ENCODE measurements at regions not wholly inside any gene's neighbourhood (a gene's known extent, or its start where the extent isn't known, plus 50 kb on each side); places are given as distances from the start of the nearest gene placed in this dataset.

GRCh38 chr12:114794049-114794558 is 110.1 kb upstream of the TBX3 start:
- H3K27ac ChIP-seq: no peak overlapping the region
- no peak for DNase-seq
- no peaks in the 10 kb centered on the region for H3K27me3 ChIP-seq (ENCODE audit: insufficient read depth, low read depth, severe bottlenecking)
- H3K36me3 ChIP-seq: no peaks in the 10 kb centered on the region
- H3K4me3 ChIP-seq (ENCODE audit: low read depth, low read length): no peak overlapping the region
- no peak for TF ChIP-seq CTCF (IDR thresholded peaks at IDR 0.05; ENCODE audit: low read depth, low read length)
- H3K9me3 ChIP-seq (ENCODE audit: severe bottlenecking): no peaks in the 10 kb centered on the region

- DNase-seq: no peak
- no peaks in the 10 kb centered on the region for H3K9me3 ChIP-seq (ENCODE audit: severe bottlenecking)
- no peaks in the 10 kb centered on the region for H3K27me3 ChIP-seq (ENCODE audit: insufficient read depth, low read depth, severe bottlenecking)
- no peaks in the 10 kb centered on the region for H3K36me3 ChIP-seq
- no peak for TF ChIP-seq CTCF (IDR thresholded peaks at IDR 0.05; ENCODE audit: low read depth, low read length)
- no peak overlapping the region for H3K27ac ChIP-seq
- no peak overlapping the region for H3K4me3 ChIP-seq (ENCODE audit: low read depth, low read length)
These were observed 106.3 kb upstream of the TBX3 start for GRCh38 chr12:114790276-114790675.

- Histone ChIP-seq H3K9me3 (ENCODE audit: severe bottlenecking) (no peaks in the 10 kb centered on the region), H3K27me3 (ENCODE audit: insufficient read depth, low read depth, severe bottlenecking) (no peaks in the 10 kb centered on the region), H3K36me3 (no peaks in the 10 kb centered on the region), H3K27ac (no peak overlapping the region), H3K4me3 (ENCODE audit: low read depth, low read length) (no peak overlapping the region)
- TF ChIP-seq CTCF (IDR thresholded peaks at IDR 0.05; ENCODE audit: low read depth, low read length): no peak
- no peak for DNase-seq
These were observed 105.8 kb upstream of the TBX3 start for GRCh38 chr12:114789821-114790220.

GRCh38 chr12:114789276-114789675 is 105.3 kb upstream of the TBX3 start:
- Histone ChIP-seq H3K4me3 (ENCODE audit: low read depth, low read length) (no peak overlapping the region), H3K27ac (no peak overlapping the region), H3K27me3 (ENCODE audit: insufficient read depth, low read depth, severe bottlenecking) (no peaks in the 10 kb centered on the region), H3K9me3 (ENCODE audit: severe bottlenecking) (no peaks in the 10 kb centered on the region), H3K36me3 (no peaks in the 10 kb centered on the region)
- TF ChIP-seq CTCF (IDR thresholded peaks at IDR 0.05; ENCODE audit: low read depth, low read length): no peak
- DNase-seq: no peak

GRCh38 chr12:114784526-114784925 is 100.6 kb upstream of the TBX3 start:
- no peaks in the 10 kb centered on the region for H3K36me3 ChIP-seq
- TF ChIP-seq CTCF (IDR thresholded peaks at IDR 0.05; ENCODE audit: low read depth, low read length): no peak
- no peak overlapping the region for H3K27ac ChIP-seq
- peaks cover 2% of the 10 kb centered on the region for H3K27me3 ChIP-seq (ENCODE audit: insufficient read depth, low read depth, severe bottlenecking)
- DNase-seq: no peak
- H3K9me3 ChIP-seq (ENCODE audit: severe bottlenecking): peaks cover 2% of the 10 kb centered on the region
- H3K4me3 ChIP-seq (ENCODE audit: low read depth, low read length): no peak overlapping the region

GRCh38 chr12:114783089-114783618 is 99.2 kb upstream of the TBX3 start:
- H3K36me3 ChIP-seq: no peaks in the 10 kb centered on the region
- no peak for DNase-seq
- TF ChIP-seq CTCF (IDR thresholded peaks at IDR 0.05; ENCODE audit: low read depth, low read length): no peak
- no peak overlapping the region for H3K4me3 ChIP-seq (ENCODE audit: low read depth, low read length)
- H3K9me3 ChIP-seq (ENCODE audit: severe bottlenecking): peaks cover 2% of the 10 kb centered on the region
- peaks cover 2% of the 10 kb centered on the region for H3K27me3 ChIP-seq (ENCODE audit: insufficient read depth, low read depth, severe bottlenecking)
- no peak overlapping the region for H3K27ac ChIP-seq

Data from WERI-Rb-1 (cell line).